ENCODE measurements at regions not wholly inside any gene's neighbourhood (a gene's known extent, or its start where the extent isn't known, plus 50 kb on each side); places are given as distances from the start of the nearest gene placed in this dataset.

DNA sequence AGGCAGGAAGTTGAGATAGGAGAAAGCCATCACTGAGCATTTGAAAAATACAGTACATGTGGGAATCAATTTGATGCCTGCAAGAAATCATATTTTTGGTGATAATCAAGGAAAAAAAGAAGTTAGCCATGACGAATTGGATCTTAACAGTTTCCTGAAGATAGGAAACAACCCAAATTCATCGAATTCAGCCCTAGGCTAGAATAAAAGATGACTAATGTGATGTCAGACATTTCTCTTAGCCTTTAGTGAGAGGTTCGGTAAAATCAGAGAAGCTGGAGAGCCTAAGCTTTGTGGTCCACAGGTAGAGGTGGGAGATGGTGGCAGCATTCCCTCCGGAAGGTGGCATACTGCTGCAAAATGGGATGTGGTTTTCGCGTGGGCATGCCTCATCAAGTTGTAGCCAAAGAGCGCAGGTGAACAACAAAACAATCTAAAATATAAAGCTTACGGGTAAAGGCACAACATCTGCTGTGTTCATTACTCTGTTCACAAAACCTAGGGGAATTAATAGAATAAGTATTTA, 144.1 kb upstream of the ALCAM start:
- TF ChIP-seq, protein P1, sequence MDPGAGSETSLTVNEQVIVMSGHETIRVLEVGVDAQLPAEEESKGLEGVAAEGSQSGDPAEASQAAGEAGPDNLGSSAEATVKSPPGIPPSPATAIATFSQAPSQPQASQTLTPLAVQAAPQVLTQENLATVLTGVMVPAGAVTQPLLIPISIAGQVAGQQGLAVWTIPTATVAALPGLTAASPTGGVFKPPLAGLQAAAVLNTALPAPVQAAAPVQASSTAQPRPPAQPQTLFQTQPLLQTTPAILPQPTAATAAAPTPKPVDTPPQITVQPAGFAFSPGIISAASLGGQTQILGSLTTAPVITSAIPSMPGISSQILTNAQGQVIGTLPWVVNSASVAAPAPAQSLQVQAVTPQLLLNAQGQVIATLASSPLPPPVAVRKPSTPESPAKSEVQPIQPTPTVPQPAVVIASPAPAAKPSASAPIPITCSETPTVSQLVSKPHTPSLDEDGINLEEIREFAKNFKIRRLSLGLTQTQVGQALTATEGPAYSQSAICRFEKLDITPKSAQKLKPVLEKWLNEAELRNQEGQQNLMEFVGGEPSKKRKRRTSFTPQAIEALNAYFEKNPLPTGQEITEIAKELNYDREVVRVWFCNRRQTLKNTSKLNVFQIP (CRISPR knock-in tag; IDR thresholded peaks at IDR 0.05; ENCODE audit: borderline replicate concordance, low read depth): no peak
- no peak for TF ChIP-seq TOX (CRISPR knock-in tag; IDR thresholded peaks at IDR 0.05; ENCODE audit: borderline replicate concordance)
- no peak for ATAC-seq

DNA sequence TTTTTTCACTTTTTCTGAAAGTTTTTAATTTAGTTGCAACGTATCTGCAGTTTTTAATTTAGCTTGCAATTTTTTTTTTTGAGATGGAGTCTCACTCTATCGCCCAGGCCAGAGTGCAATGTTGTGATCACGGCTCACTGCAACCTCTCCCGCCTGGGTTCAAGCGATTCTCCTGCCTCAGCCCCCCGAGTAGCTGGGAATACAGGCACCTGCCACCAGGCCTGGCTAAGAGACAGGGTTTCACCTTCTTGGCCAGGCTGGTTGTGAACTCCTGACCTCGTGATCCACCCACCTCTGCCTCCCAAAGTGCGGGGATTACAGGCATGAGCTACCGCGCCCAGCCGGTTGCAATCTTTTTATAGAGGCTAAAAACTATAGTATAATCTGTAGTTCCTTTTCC, 142.9 kb upstream of the ALCAM start:
- TF ChIP-seq ARNTL (CRISPR knock-in tag; IDR thresholded peaks at IDR 0.05; ENCODE audit: borderline replicate concordance, low read depth) (no peak), TOX (CRISPR knock-in tag; IDR thresholded peaks at IDR 0.05; ENCODE audit: borderline replicate concordance) (no peak), OSR1 (CRISPR knock-in tag; IDR thresholded peaks at IDR 0.05) (no peak), ZFP3 (CRISPR knock-in tag; IDR thresholded peaks at IDR 0.05) (no peak), ISL1 (CRISPR knock-in tag; IDR thresholded peaks at IDR 0.05) (no peak), TCF4 (CRISPR knock-in tag; IDR thresholded peaks at IDR 0.05; ENCODE audit: borderline replicate concordance) (no peak)
- no peak for ATAC-seq

DNA sequence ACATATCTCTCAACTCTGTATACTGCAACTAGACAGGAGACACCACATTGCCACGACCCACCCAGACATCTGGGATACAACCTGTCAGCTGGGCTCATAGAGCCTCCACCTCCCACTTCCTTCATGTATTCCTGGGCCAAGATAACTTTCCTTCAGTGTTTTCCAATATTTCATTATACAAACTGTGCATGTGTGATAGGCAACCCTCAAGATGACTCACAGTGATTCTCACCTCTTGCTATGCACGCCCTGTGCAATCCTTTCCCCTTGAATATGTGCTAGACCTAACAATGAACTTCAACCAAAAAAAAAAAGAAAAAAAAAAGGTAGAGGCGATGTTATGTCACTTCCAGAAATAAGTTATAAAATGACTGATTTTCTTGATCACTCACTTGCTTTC, 138.0 kb upstream of the ALCAM start:
- ATAC-seq: no peak
- no peak for TF ChIP-seq ARNTL (CRISPR knock-in tag; IDR thresholded peaks at IDR 0.05; ENCODE audit: borderline replicate concordance, low read depth)
- TF ChIP-seq OSR1 (CRISPR knock-in tag; IDR thresholded peaks at IDR 0.05): no peak
- TF ChIP-seq ZNF565 (CRISPR knock-in tag; conservative IDR thresholded peaks at IDR 0.05; ENCODE audit: low read depth): no peak

DNA sequence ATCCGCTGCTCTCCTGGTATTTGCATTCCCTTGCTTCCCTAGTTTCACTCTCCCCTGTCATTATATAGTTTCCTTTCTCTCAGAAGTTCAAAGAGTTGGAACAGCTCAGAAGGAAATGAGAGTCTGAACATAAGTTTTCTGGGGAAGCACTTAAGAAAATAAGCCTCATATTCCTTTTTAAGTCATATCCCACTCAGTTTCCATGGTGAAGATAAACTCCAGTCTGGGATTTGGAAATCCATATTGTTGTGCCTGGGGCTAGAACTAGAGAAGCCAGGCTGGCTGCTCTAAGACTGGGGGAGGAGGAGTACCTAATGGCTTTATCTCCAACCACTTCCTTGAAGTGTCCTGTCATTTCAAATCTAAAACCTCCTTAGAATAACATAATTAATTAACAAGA, 134.2 kb upstream of the ALCAM start:
- TF ChIP-seq, protein P2, sequence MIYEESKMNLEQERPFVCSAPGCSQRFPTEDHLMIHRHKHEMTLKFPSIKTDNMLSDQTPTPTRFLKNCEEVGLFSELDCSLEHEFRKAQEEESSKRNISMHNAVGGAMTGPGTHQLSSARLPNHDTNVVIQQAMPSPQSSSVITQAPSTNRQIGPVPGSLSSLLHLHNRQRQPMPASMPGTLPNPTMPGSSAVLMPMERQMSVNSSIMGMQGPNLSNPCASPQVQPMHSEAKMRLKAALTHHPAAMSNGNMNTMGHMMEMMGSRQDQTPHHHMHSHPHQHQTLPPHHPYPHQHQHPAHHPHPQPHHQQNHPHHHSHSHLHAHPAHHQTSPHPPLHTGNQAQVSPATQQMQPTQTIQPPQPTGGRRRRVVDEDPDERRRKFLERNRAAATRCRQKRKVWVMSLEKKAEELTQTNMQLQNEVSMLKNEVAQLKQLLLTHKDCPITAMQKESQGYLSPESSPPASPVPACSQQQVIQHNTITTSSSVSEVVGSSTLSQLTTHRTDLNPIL (CRISPR knock-in tag; IDR thresholded peaks at IDR 0.05; ENCODE audit: low read depth): no peak
- TF ChIP-seq, protein P3, sequence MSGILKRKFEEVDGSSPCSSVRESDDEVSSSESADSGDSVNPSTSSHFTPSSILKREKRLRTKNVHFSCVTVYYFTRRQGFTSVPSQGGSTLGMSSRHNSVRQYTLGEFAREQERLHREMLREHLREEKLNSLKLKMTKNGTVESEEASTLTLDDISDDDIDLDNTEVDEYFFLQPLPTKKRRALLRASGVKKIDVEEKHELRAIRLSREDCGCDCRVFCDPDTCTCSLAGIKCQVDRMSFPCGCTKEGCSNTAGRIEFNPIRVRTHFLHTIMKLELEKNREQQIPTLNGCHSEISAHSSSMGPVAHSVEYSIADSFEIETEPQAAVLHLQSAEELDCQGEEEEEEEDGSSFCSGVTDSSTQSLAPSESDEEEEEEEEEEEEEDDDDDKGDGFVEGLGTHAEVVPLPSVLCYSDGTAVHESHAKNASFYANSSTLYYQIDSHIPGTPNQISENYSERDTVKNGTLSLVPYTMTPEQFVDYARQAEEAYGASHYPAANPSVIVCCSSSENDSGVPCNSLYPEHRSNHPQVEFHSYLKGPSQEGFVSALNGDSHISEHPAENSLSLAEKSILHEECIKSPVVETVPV (CRISPR knock-in tag; IDR thresholded peaks at IDR 0.05): no peak
- no peak for TF ChIP-seq GLIS3 (CRISPR knock-in tag; IDR thresholded peaks at IDR 0.05)
- TF ChIP-seq ZNF8 (CRISPR knock-in tag; IDR thresholded peaks at IDR 0.05): no peak
- TF ChIP-seq PPARA (CRISPR knock-in tag; IDR thresholded peaks at IDR 0.05; ENCODE audit: borderline replicate concordance): no peak
- TF ChIP-seq, protein P4, sequence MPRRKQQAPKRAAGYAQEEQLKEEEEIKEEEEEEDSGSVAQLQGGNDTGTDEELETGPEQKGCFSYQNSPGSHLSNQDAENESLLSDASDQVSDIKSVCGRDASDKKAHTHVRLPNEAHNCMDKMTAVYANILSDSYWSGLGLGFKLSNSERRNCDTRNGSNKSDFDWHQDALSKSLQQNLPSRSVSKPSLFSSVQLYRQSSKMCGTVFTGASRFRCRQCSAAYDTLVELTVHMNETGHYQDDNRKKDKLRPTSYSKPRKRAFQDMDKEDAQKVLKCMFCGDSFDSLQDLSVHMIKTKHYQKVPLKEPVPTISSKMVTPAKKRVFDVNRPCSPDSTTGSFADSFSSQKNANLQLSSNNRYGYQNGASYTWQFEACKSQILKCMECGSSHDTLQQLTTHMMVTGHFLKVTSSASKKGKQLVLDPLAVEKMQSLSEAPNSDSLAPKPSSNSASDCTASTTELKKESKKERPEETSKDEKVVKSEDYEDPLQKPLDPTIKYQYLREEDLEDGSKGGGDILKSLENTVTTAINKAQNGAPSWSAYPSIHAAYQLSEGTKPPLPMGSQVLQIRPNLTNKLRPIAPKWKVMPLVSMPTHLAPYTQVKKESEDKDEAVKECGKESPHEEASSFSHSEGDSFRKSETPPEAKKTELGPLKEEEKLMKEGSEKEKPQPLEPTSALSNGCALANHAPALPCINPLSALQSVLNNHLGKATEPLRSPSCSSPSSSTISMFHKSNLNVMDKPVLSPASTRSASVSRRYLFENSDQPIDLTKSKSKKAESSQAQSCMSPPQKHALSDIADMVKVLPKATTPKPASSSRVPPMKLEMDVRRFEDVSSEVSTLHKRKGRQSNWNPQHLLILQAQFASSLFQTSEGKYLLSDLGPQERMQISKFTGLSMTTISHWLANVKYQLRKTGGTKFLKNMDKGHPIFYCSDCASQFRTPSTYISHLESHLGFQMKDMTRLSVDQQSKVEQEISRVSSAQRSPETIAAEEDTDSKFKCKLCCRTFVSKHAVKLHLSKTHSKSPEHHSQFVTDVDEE (CRISPR knock-in tag; IDR thresholded peaks at IDR 0.05): no peak
- TF ChIP-seq ZNF70 (CRISPR knock-in tag; IDR thresholded peaks at IDR 0.05): no peak
- no peak for TF ChIP-seq OSR1 (CRISPR knock-in tag; IDR thresholded peaks at IDR 0.05)
- TF ChIP-seq, protein P1 (CRISPR knock-in tag; IDR thresholded peaks at IDR 0.05; ENCODE audit: borderline replicate concordance, low read depth): no peak
- TF ChIP-seq CSDC2 (CRISPR knock-in tag; IDR thresholded peaks at IDR 0.05): no peak
- no peak for TF ChIP-seq ZNF565 (CRISPR knock-in tag; conservative IDR thresholded peaks at IDR 0.05; ENCODE audit: low read depth)
- no peak for TF ChIP-seq ISL1 (CRISPR knock-in tag; IDR thresholded peaks at IDR 0.05)
- no peak for TF ChIP-seq ARNTL (CRISPR knock-in tag; IDR thresholded peaks at IDR 0.05; ENCODE audit: borderline replicate concordance, low read depth)
- no peak for TF ChIP-seq ZFP30 (CRISPR knock-in tag; IDR thresholded peaks at IDR 0.05)
- no peak for TF ChIP-seq ZFP3 (CRISPR knock-in tag; IDR thresholded peaks at IDR 0.05)
- TF ChIP-seq BACH2 (CRISPR knock-in tag; IDR thresholded peaks at IDR 0.05; ENCODE audit: borderline replicate concordance): no peak
- TF ChIP-seq, protein P5, sequence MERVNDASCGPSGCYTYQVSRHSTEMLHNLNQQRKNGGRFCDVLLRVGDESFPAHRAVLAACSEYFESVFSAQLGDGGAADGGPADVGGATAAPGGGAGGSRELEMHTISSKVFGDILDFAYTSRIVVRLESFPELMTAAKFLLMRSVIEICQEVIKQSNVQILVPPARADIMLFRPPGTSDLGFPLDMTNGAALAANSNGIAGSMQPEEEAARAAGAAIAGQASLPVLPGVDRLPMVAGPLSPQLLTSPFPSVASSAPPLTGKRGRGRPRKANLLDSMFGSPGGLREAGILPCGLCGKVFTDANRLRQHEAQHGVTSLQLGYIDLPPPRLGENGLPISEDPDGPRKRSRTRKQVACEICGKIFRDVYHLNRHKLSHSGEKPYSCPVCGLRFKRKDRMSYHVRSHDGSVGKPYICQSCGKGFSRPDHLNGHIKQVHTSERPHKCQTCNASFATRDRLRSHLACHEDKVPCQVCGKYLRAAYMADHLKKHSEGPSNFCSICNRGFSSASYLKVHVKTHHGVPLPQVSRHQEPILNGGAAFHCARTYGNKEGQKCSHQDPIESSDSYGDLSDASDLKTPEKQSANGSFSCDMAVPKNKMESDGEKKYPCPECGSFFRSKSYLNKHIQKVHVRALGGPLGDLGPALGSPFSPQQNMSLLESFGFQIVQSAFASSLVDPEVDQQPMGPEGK (CRISPR knock-in tag; IDR thresholded peaks at IDR 0.05; ENCODE audit: borderline replicate concordance): no peak
- no peak for TF ChIP-seq SNAI2 (CRISPR knock-in tag; IDR thresholded peaks at IDR 0.05)
- no peak for ATAC-seq
